Colon (tissue), 2 donors: ENCODE measurements at regions not wholly inside any gene's neighbourhood (a gene's known extent, or its start where the extent isn't known, plus 50 kb on each side); places are given as distances from the start of the nearest gene placed in this dataset.
"Not testable (repeated sequence)": the region's sequence is repeated elsewhere in the genome, so short reads cannot be mapped to it uniquely, and the experiment has no call there.

Source experiments
- FAIRE-seq: peaks from 2 replicates; lab custom pipeline; 2012; peaks lifted over from hg19 to GRCh38; lab: Jason Lieb, UNC
- donor health status: control.
- donor health status: control.

DNA sequence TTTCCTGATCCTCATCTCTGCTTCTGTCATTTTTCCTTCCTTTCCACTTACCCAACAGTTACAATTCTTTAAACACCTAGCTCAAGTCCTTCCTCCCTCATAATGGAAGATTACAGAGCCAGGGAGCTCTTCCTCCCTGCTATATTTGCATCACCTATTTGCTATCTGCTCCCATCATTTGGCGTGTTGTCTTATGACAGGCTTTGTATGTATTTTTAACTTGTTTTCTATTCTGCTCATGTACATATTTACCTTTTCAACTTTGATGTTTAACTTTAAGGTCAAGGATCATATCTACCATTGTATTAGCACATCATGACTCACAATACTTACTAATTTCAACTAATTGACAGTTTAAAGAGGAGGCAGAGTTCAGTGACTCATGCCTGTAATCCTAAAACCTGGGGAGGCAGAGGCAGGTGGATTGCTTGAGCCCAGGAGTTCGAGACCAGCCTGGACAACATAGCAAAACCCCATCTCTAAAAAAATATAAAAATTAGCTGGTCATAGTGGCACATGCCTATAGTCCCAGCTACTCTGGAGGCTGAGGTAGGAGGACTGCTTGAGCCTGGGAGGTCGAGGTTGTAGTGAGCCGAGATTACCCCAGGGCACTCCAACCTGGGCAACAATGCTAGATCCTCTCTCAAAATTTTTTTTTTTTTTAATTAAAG is 92.5 kb upstream of the FOXN2 start:
- FAIRE-seq = no peak

DNA sequence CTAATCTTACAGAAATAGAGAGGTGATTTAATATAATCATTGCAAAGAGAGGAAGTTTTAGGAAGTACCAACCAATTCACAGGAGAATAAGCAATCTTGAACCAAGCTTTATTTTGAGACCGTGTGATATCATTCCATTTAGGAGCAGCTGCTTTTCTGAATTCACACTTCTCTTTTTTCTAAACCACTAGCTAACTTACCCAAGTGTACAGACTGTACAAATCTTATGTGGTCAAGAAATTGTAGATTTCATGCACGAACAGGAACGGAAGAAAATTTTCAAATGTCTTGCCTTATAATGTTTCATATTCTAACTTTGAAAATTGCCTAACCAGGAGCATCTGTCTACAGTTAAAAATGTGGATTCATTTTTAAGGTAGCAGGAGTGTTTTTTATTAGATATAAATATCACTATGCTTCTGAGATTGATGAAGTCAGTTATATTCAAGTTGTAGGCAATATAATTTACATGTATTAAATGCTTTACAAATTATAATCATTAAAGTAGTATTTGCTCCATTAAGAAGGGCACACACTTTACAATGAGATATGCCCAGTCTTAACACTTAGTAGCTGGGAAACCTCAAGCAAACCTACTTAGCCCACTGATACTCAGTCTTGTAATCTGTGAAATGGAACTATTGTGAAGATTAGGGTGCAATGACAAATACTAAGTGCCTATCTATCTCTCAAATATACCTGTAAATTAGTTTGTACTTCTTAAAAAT is 86.7 kb upstream of the FOXN2 start:
- FAIRE-seq = no peak

DNA sequence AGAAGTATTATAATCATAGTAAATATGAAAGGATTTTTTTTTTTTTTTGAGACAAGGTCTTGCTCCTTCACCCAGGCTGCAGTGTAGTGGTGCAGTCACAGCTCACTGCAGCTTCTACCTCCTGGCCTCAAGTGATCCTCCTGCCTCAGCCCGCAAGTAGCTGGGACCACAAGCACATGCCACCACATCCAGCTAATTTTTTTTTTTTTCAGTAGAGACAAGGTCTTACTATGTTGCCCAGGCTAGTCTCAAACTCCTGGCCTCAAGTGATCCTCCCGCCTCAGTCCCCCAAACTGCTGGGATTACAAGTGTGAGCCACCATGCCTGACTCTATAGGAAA is 86.2 kb upstream of the FOXN2 start:
- no peak for FAIRE-seq

DNA sequence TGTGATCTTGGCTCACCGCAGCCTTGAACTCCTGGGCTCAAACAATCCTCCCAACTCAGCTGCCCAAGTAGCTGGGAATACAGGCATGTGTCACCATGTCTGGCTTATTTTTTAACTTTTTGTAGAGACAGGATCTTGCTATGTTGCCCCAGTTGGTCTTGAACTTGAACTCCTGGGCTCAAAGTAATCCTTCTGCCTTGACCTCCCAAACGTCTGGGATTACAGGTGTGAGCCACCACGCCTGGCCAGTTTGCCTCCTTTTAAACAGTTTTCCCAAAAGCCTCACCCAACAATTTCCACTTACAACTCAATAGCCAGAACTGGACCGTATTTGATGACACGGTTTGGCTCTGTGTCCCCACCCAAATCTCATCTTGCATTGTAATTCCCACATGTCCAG is 85.4 kb upstream of the FOXN2 start:
- FAIRE-seq = no peak

DNA sequence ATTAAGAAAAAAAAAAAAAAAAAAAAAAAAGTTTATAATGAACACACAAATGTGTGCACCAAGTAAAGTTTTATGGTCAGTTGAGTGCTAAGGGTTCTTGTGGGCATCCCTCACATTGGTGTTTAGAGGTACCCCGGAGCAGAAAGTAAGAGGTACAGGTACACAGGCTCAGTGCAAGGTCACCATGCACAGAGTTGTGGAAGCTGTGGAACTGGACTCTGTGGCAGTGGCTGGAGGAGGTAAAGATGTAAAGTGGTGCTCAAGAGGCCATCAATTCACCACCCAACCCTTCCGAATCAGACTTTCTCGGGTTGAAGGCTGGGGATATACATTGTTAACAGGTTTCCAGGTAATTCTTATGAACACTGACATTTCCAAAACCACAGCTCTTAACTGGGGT is 83.6 kb upstream of the FOXN2 start:
- no peak for FAIRE-seq

DNA sequence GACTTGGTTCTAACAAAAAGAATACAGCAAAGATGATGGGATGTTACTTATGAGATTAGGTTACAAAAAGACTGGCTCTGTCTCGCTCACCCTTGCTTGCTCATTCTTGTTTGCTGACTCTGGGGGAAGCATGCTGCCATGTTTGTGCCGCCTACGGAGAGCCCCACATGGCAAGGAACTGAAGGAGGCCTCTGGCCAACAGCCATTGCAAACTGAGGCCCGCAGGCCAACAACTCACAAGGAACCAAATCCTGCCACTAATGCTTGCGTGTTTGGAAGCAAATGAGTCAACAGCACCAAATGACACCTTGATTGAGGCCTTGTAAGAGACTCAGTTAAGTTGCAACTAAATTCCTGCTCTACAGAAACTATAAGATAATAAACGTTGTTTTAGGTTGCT is 82.1 kb upstream of the FOXN2 start:
- no peak for FAIRE-seq

DNA sequence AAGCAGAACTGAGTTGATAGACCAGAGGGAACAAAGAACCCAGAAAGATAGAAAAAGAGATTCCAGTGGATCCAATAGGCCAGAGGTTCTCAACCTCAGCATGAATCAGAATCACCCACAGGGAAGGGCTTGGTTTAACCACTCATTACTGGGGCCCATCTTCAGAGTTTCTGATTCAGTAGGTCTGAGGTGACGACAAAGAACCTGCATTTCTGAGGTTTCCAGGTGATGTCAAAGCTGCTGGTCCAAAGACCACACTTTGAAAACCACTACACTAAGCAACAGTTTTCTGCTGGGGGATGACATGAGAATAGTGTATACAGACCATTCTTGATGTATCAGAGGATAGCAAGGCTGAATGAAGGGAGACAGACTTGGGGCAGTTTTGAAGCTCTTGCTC is 81.5 kb upstream of the FOXN2 start:
- FAIRE-seq = no peak

DNA sequence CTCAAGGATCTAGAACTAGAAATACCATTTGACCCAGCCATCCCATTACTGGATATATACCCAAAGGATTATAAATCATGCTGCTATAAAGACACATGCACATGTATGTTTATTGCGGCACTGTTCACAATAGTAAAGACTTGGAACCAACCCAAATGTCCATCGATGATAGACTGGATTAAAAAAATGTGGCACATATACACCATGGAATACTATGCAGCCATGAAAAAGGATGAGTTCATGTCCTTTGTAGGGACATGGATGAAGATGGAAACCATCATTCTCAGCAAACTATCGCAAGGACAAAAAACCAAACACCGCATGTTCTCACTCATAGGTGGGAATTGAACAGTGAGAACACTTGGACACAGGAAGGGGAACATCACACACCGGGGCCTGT is 80.7 kb upstream of the FOXN2 start:
- FAIRE-seq = not testable (repeated sequence)

DNA sequence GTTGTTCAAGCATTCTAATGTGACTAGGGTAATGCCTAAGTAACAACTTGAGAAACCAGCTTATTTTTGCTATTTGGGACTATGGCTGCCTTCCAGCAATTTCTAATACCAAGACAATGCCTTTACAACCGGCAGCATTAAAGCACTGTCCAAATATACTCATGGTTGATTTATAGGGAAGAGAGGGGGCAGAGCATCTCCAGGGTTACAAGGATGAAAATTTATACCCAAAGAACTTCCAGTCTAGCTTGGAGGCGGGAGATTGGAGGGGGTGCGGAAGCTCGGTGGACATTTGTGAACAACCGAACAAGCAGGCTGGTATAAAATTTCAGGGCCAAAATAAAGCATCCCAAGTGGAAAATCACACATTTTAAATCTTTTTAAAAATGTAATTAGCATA is 79.4 kb upstream of the FOXN2 start:
- no peak for FAIRE-seq

DNA sequence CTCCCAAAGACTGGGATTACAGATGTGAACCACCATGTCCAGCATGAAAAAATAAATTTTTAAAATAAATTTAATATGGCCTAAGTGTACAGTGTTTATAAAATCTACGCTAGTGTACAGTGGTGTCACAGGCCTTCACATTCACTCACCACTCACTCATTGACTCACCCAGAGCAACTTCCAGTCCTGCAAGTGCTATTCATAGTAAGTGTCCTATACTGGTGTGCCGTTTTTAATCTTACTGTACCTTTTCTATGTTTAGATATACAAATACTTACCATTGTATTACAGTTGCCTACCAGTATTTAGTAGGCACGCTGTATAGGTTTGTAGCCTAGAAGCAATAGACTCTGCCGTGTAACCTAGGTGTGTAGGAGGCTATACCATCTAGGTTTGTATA is 76.1 kb upstream of the FOXN2 start:
- FAIRE-seq = no peak

DNA sequence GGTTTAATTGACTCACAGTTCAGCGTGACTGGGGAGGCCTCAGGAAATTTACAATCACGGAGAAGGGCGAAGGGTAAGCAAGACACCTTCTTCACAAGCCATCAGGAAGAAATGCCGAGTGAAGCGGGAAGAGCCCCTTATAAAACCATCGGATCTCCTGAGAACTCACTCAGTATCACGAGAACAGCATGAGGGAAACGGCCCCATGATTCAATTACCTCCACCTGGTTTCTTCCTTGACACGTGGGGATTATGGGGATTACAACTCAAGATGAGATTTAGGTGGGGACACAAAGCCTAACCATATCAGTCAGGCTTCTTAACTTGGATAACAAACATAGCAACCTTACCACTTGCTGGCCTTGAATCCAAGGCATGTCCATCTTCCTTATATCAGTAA is 73.6 kb upstream of the FOXN2 start:
- FAIRE-seq = no peak

DNA sequence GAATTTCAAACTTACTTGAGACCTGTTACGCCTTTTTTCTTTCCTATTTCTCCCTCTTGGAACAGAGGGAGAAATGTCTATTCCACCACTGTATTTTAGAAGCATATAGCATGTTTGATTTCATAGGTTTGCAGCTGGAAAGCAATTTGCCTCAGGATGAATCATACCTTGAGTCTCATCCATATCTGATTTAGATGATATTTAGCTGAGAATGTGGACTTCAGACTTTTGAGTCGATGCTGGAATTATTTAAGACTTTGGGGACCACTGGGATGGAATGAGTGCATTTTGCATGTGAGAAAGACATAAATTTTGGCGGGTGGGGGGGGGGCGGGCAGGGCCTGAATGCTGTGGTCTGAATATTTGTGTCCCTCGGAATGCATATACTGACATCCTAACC is 67.3 kb upstream of the FOXN2 start:
- no peak for FAIRE-seq

DNA sequence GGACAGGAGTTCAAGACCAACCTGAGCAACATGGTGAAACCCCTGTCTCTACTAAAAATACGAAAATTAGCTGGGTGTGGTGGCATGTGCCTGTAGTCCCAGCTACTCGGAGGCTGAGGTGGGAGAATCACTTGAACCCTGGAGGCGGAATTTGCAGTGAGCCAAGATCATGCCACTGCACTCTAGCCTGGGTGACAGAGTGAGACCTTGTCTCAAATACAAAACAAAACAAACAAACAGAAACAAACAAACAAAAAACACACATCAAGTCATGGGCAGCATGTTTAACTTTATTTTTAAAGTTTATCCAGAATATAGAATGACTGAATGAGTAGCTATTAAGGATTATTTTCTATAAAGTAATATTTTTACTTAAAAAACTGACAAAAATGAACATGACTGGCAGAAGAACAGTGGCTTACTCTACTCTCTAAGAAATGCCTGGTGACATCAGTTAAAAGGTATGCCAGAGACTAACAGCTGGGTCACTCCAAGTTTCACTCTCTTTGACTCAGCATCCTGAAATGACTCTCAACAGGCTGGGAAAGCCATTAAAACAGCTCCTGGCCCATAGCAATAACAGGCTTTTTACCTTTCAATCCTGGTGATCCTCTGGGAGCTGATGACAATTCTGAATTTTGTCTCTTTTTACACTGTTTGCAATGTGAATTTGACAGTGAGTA is 66.1 kb upstream of the FOXN2 start:
- FAIRE-seq = no peak

DNA sequence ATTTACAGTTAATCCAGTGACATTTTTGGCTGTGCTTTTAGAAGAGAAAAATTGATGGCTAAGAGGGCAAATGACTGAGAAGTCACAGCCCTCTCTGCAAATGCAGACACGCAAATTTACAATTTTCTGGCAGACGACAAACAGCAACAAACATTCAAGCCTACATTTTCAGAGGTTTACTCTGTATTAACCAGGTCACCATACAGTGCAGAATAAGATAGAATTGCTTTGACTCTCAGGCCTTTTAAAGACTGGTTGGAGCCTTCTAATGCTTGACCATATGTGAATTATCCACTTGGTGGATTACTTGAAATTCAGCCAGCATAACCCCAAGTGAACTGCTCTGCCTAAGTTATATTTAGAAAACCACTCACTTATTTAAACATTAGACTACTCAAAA is 65.5 kb upstream of the FOXN2 start:
- no peak for FAIRE-seq

DNA sequence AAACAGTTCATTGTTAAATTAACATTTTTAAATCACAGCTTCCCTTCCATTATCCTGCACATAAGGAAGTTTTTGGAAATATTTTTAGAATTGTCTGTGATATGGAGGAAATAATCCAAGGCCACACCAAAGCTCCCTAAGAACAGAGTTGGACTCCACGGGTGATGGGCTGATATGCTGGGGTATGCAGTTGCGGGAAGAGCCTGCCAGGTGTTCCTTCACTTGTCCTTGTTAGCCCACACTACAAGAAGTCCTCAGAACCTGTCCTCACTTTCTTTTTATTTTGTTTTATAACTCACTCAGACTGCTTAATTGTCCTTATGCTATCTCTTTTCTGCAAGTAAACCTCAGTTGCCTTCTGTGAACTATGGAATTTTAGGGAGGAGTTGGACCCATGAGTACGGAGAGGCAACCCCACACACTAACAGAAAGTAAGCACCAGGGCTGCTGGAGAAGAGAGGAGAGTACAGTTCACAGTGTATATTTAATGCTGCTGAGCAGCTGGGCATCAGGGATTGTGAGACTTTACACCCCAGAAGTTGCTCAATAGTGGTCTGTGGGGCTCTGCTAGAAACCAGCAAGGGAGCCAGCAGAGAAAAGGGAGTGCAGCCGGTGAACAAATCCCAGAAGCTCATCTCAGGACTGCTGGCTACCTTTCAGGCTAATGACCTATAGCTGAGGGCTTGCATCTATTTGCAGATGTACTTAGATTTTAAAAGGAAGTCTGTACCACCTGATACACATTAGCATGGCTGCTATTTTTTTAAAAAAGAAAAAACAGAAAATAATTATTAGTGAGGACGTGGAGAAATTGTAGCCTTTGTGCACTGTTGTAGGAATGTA is 64.6 kb upstream of the FOXN2 start:
- FAIRE-seq = no peak

DNA sequence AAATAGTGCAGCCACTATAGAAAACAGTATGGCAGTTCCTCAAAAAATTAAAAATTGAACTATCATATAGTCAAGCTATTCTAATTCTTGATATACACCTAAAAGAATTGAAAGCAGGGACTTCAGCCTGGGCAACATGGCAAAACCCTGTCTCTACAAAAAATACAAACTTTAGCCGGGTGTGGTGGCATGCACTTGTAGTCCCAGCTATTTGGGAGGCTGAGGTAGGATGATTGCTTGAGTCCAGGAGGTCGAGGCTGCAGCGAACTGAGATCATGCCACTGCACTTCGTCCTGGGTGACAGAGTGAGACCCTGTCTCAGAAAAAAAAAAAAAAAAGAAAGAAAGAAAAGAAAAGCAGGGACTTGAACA is 64.0 kb upstream of the FOXN2 start:
- FAIRE-seq = no peak

DNA sequence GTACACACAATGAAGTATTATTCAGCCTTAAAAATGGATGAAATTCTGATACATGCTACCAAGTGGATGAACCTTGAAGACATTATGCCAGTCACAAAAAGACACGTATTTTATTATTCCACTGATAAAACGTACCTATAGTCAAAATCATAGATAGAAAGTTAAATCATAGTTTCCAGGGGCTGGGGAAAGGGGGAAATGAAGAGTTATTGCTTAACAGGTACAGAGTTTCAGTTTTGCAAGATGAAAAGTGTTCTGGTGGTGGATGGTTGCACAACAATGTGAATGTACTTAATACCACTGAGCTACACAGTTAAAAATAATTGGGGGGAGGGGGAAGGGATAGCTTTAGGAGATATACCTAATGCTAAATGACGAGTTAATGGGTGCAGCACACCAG is 63.5 kb upstream of the FOXN2 start:
- no peak for FAIRE-seq

DNA sequence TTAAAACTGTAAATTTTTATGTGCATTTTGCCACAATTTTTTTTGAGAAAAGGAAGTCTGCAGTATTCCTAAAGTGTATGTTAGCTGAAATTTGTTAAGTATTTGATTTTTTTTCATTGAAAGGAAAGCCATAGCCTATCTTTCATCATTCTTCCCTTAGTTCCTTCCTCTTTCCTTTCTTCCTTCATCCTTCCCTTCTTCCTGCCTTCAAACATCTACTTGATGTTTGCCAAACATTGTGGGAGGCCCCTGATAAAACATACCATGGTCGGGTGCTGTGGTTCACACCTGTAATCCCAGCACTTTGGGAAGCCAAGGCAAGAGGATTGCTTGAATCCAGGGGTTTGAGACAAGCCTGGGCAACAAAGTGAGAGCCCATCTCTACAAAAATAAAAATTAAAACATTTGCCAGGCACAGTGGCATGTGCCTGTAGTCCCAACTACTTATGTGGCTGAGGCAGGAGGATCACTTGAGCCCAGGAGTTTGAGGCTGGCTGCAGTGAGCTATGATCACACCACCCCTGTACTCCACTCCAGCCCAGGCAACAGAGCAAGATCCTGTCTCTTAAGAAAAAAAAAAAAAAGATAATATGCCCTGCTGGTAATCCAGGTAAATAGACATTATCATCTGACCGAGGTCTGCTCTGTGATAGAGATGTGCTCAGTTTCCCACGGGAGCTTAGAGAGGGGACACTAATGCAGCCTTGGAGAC is 62.9 kb upstream of the FOXN2 start:
- no peak for FAIRE-seq

DNA sequence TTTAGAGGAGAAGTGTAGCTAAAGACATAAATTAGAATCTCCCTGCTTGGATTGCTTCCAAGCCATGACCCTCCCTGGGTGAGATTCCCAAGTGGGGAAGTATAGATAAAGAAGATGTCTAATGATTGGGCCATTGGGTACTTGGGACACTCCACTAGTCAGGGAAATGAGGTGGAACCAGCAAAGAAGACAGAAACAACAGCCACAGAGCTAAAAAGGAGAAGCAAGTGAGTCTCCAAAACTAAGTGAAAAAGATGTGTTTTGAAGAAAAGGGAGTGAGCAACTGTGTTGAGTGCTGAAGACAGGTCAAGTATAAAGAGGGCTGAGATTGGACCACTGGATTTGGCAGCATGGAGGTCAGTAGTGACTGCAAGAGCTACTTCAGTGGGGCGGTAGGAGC is 61.2 kb upstream of the FOXN2 start:
- FAIRE-seq = no peak

DNA sequence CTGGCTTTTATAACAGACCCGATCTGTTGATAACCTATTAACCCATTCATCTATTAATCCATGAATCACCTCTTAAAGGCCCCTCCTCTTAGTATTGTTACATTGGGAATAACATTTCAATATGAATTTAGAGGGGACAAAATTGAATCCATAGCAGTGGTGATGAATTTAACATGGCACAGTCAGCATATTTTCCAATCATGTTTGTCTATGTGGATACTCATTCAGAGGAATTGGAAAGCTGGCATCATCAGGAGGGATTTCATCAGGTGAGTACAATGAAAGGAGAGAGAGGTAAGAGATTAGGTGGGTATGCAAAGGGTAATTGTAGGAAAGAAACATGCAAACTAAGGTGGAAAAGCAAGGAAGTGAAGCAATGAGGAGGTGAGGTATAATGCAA is 59.6 kb upstream of the FOXN2 start:
- FAIRE-seq = no peak

DNA sequence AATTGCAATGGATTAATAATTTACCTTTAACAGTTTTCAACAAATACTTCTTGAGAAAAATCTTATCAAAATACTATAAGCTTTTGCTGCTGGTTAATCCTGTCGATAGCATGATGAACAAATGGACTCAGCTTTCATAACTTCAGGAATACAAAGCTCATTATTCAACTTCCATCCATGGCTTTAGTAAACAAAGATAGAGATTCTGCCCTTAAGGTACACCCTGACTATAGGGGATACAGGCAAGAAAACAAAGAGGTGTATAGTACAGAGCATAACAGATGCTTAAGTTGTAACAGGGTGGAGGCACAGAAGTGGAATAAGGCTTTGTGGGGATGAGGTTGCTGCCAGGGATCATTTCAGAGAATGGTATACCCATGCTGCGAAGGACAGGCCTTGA is 57.0 kb upstream of the FOXN2 start:
- no peak for FAIRE-seq

DNA sequence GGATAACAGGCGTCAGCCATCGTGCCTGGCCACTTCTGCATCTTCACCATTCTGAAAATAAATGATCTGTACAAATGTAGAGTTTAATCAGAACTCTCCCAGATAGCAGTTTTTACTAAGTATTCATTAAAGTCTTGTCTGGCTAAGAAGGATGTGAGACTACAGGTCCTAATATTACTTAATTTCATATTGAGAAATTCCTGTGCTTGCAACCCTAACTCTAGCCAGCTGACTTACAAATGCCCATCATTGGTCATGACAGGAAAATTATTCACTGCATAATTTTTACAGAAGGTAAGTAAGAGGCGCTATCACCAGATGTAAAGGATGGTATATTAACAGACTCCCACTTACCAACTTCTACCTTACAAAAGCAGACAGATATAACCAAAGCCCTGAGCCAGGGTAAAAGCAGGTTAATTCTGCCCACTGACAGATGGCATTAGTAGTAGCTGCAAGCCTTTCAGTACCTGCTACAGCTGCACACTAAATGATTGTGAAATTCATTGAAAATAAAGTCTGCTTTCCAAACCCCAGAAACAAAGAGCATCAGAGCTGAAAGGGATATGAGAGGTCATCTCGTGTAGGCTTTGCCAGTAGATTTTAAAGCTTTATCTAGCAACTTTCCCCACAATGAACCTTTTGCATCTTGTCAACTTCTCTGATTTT is 55.9 kb upstream of the FOXN2 start:
- no peak for FAIRE-seq
